NCI-H2107 treated with DMSO at 0.1 percent for 48 hours (cell line): ENCODE measurements at regions not wholly inside any gene's neighbourhood (a gene's known extent, or its start where the extent isn't known, plus 50 kb on each side); places are given as distances from the start of the nearest gene placed in this dataset.
"Not testable (repeated sequence)": the region's sequence is repeated elsewhere in the genome, so short reads cannot be mapped to it uniquely, and the experiment has no call there.

Experiments used
- DNase-seq: peaks from one replicate; lab custom pipeline; 2025; ENCODE audit not compliant: unreplicated experiment; lab: John Stamatoyannopoulos, UW

DNA sequence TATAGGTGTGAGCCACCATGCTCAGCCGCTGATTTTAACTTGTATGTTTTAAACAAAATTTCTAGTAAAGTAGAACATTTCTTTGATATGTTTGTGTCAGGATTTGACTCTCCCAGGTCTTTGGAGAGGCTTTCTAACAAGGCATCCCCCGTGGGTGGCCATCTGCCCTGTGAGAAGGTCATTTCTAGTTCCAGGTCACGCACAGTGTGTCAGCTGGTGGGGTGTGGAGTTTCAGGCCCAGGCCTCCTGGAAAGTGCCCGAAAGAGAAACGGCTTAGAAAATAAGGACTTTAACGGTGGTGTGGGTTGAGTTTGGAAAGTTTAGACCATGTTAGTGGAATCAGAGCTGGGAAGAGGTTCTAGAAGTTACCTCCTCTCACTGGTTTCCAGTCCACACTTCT, 61.0 kb downstream of the SPDYE17 start:
- DNase-seq = not testable (repeated sequence)

DNA sequence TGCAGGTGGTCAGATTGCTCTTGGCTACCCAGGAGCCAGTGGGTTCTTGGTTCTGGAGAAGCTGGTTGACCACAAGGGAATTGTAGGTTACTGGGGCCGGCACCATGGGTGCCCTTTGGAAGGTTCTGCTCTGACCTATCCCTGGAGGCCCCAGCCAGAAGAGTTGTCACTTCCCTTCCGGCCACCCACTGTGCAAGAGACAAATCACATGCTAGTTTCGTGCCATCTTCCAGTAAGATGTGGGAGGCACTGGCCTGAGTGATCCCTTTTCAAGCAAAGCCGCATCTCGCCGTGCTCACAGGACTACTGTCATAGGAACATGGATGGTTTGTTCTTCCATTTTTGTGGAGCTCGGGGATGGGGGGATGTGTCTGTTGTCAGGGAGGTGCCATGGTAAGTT, 62.3 kb downstream of the SPDYE17 start:
- DNase-seq = not testable (repeated sequence)

DNA sequence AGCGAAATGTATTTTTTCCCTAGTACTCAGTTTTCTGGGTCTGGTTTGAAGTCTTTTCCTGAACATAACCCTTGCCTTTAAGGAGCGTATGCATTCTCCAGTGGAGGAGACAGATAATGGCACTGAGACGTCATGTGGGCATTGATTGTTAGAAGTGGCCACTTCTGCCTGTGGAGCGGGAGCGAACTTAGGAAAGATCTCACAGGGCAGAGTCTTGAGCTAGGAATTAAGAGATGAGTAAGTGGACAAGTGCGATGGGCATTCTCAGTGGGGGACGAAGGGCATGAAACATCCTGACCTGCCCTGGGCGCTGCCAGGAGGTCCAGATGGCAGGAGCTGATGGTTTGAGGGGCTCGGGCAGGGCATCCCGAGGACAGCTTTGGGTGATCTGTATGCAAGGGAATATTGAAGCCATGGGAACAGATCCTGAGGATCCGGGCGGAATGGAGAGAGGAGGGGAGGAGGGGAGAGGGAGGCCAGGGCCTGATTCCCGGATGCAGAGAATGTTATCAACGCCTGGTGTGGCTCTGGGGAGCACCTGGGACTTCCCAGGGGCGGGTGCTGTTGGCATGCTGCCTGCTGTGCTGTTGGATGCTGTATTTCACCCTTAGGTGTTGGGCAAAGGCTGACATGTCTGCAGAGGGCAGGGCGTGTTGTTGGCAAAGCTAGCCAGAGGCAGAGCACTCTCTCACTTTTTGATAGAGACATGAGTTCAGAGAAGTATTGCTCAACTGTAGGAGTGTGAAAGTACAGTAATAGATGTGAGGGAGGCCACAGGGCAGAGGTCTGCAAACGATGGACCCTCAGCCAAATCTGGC, 66.2 kb downstream of the SPDYE17 start:
- DNase-seq = not testable (repeated sequence)

DNA sequence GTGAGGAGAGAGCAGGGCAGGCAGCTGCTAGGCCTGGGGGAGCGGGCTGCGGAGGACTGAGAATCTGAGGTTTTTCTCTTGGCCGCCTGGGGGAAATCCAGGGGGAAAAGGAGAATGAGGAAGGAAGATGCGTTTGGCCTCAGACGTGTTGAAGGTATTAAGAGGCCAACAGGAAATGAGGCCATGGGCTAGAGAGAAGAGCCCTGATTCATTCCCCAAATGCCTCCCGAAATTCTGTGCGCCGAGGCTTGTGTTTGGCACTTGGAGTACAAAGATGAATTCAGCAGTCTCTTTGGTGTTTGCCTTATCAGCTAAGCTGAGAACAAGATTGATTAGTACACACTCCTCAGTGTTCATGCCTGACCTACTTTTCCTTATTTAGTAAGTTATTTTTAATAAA, 68.1 kb downstream of the SPDYE17 start:
- DNase-seq = not testable (repeated sequence)

DNA sequence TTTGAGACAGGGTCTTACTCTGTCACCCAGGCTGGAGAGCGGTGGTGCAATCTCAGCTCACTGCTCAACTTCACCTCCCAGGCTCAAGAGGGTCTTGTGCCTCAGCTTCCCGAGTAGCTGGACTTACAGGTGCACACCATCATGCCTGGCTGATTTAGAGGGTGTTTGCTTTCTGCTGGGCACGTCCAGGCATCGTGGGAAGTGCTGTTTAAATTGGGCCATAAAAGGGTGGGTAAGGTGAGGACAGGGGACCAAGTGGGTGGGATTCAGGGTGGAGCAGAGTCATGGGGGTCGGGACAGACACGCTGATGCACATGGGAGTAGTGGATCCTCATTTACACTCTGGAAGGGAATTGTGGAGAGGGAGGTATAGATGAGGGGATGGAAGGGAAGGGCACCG, 69.1 kb downstream of the SPDYE17 start:
- DNase-seq = not testable (repeated sequence)

DNA sequence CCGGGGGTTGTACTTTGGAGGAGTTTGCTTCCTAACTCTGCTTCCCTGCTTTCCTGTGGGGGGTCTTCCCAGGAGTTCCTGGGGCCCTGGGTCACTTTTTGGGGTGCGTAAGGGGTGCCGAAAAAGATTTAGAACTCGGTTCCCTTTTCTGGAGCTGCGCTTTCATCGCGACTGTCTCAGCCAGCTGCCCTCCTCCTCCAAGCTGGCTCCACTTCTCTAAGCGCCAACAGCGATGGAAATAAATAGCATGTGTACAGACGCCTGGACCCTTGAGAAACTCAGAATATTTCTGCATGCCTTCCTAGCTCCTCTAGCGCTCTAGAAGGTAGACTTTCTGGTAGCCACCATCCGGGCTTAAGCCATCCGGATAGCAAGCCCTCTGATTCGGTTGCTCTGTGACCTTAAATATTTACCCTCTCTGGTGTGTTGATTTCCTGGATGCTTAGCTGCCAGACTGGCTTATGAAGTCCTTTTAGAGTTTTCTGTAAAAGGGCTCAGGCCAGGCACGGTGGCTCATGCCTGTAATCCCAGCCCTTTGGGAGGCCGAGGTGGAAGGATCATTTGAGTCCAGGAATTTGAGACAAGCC, 71.7 kb downstream of the SPDYE17 start:
- DNase-seq = not testable (repeated sequence)

DNA sequence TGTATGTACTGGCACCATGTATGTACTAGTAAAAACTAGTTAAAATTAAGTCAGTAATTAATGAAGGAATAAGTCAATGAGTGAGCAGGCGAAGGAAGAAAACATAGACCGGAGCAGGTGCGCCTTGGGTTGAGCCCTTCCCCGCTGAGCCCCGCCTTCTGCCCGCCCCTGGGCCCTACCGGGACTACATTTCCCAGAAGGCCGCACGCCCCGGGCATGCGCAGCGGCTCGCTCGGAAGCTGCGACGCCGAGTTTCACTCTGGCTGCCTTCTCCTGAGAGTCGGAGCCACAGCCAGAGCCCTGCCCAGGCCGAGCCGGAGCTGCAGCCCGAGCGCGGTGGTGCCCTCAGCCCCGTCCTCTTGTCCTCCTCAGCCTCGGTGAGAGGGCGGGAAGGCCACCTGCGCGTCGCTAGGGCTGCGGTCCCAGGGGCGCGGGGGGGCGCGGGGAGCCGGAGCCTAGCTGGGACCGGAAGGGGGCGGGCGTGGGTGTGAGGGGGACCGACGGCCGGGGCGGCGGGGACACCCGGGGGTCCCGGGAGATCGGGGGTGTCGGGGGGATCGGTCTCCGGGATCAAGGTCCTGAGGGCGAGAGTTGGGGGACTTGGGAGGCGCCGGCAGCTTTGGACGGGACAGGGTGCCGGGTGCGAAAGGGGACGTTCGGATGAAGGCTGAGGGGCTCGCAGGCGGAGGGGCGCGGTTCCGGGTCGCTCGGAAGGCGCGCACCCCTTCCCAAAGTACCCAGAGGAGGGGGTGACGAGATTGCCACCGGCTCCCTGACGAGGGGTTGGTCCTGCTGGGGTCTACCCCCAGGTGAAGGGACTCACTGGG, 72.4 kb downstream of the SPDYE17 start:
- not testable (repeated sequence) for DNase-seq

DNA sequence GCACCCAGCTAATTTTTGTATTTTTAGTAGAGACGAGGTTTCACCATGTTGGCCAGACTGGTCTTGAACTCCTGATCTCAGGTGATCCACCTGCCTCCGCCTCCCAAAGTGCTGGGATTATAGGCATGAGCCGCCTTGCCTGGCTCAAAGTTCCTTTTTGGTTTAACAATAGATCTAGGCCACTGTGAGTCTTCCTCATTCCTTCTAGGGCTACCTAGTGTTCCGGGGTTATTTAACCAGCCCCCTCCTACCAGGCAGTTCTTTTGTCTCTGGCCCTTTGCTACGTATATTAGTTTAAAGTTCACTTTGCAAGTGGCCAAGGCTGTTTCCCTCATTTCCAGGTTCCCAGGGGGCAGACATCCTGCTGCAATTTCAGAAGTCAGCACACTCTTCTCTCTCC, 75.6 kb downstream of the SPDYE17 start:
- DNase-seq = not testable (repeated sequence)

DNA sequence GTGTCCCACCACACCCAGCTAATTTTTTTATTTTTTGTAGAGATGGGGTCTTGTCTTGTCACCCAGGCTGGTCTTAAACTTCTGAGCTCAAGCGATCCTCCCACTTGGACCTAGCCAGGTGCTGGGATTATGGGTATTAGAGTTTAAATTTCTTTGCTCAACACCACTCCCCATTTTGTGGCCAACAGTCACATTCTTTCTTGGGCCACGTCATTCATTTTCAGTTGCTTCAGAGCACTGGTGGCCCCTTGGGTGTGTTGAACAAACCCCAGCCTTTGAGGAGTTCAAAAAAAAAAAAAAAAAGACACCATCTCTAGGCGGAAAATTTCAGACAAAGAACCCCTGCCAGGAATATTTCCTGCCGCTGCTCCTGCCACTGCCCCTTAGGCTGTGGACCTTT, 77.0 kb downstream of the SPDYE17 start:
- not testable (repeated sequence) for DNase-seq

DNA sequence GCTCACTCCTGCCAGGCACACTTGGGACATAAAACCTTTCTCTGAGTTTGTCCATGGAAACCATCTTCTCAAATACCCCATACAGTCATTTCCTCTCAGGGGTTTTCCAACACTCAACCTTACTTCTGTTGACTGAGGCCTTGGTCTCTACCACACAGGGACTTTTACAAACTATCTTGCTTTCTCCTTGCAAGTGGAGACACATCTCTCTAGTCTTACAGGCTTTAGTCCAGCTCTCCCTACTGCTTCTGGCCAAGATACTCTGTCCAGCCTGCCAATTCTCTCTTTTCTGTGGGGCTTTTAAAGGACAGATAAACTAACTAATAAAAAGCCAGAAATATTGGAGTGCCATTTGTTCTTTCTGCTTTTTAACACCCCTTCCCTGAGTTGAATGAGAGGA, 87.6 kb downstream of the SPDYE17 start:
- not testable (repeated sequence) for DNase-seq

DNA sequence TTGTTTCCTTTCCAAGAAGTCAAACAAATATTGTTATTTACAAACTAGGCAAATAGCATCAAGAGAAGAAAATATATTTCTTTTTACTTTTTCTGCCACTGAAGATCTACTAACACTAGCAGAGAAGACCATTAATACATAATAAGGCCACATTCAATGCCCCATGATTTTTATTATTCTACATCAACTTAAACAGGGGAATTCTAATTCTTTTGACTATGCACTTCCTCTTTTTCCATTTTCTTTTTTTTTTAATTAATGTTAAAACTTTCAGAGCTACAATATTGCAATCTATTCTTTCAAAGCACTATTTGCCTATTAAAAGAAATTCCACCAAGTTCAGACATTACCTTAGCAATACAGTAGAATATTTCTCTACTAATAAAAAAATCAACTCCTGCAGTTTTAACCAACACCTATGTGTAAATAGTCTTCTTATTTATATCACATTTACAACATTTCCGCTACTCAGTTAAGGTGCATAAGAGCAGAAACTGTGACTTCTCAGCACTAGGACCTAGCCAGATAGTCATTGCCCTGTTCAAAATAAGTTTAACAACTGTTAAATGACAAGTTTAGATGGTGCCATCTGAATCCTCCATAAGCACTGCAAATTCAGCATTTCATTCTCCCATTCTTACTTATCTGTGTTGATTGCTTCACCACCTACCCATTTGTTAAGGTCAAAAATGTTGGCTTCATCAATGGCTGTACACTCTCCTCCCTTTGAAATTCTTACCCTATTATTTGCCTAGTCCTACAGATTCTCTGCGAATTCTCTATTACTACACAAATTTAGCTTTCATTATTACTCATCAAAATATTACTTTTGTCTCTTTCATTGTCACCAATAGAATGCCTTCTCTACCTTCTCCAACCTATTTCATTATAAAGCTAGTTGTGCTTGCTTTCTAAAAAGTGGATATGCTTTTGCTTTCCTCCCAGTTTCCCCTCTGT, 90.1 kb downstream of the SPDYE17 start:
- not testable (repeated sequence) for DNase-seq

DNA sequence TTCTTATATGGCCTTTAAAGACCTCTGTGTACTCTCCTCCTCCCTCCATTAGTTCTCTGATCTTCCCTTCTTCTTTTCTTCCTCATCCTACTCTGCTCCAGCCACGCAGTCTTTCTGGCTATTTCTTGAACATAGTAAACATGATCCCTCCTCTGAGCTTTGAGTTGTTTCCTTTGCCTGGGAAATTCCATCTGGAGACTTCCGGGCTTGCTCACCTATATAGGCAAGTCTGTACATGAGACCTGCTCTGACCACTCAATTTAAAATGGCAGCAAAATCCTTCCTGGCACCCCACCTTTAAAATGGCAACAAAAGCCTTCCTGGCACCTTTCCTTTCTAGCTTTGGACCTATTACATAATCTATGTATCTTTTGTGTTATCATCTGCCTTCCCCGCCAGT, 94.4 kb downstream of the SPDYE17 start:
- DNase-seq = not testable (repeated sequence)

DNA sequence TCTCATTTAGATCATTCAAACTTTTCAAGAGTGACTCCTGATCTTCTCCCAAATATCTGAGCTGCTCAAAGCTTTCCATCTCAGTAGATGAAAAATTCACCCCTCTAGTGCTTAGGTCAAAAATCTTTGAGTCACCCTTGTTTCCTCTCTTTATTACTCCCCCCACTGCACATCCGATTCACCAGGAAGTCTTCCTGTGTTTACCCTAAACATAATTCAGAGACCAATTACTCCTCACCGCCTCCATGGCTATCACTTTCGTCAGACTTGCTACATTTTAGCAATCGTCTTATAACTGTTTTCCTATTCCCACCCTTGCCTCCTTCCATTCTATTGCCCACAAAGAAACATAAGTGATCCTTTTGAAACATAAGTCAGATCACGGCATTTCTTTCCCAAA, 94.8 kb downstream of the SPDYE17 start:
- not testable (repeated sequence) for DNase-seq

DNA sequence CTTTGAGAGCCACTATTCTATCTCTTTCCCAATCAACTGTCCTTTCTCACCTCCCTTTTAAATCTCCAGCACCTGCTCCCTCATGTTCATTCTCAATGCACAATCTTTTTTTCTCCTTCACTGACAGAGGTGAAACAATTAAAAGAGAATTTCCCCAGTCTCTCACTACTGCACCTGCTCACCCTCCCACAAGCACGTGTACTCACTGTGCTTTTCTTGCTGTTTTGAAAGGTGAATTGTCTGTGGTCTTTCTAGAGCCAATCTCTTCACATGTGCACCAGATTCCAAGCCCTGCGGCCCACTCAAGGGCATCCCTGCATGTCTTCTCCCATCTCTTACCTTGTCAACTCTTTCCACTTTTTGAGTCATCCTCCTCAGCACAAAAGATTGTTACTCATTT, 95.8 kb downstream of the SPDYE17 start:
- DNase-seq = peak; percentile 13

DNA sequence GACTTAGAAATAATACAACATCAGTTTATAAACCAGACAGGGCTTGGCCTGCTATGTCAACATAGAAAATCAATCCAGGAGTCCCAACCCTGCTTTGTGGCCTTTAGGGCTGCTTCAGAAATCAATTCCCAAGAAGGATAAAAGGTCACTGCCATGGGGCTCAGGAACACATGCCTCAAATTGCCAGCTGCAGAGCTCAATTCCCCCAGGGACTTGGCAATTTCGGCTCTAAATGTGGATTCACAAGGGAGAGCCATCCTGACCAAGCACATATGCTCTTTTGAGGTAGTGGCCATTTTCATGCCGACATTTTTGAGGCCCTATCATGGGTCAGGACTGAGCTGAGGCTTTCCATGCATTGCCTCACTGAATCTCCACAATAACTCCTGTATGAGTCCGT, 97.5 kb downstream of the SPDYE17 start:
- not testable (repeated sequence) for DNase-seq

DNA sequence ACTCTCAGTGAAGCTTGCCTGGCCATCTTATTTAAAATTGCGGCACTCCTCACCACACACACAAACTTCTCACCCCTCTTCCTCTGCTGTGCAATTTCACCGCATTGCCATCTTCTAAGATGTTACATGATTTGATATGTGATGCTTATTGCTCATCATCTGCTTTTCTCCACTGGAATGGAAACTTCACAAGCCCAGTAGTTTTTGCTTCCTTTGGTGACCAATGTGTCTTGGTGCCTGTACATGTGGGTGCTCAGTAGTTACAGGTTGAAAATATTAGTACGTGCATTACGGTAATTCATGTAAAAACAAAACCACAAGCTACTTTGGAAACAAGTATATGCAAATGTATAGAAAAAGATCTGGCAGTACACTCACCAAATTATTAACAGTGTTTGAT, 99.2 kb downstream of the SPDYE17 start:
- DNase-seq = not testable (repeated sequence)

DNA sequence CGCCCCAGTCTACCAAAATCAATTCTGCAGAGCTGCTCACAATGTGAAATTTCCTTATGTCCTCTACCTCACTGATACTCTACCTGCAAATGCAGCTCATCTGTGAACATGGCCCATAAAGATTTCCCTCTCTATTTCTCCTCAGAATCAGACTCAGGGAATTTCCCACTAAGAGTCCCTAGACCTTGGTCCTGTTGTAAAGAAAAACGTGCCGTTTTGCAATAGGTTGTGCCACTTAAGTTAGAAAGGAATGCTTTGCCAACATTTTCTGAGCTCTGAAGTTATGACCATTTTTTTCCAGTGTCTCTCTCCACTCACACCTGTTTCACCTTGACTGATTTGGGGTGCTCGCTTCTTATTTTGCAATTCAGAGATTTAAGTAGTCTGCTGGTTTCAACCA, 100.7 kb downstream of the SPDYE17 start:
- not testable (repeated sequence) for DNase-seq

DNA sequence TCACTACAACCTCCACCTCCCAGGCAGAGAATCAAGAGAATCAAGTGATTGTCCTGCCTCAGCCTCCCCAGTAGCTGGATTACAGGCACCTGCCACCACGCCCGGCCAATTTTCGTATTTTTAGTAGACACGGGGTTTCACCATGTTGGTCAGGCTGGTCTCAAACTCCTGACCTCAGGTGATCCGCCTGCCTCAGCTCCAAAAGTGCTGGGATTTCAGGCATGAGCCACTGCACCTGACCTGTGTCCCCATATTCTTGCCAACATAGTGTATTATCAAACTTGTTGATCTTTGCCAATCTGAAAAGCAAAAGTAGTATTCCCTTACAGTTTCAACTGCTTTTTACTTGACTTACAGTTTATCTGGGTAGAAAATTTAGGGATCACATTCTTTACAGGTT, 101.7 kb downstream of the SPDYE17 start:
- DNase-seq = not testable (repeated sequence)

DNA sequence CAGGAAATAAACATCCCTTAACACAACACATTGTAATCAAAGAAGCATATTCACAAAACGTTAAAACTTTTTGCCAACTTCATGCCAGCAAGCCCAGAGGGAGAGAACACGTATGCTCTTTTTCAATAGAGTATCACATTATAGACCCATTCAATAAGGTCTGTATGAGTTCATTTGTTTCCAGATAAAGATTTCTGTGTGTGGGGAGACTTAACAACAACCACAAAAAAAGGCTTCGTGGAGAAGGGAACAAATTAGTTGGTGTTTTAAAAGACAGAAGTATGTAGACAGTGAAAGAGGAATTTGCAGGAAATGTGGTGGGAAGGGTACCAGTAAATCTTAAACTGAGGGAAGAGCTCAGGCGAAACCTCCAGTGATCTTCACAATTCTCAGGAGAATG, 103.4 kb downstream of the SPDYE17 start:
- not testable (repeated sequence) for DNase-seq

DNA sequence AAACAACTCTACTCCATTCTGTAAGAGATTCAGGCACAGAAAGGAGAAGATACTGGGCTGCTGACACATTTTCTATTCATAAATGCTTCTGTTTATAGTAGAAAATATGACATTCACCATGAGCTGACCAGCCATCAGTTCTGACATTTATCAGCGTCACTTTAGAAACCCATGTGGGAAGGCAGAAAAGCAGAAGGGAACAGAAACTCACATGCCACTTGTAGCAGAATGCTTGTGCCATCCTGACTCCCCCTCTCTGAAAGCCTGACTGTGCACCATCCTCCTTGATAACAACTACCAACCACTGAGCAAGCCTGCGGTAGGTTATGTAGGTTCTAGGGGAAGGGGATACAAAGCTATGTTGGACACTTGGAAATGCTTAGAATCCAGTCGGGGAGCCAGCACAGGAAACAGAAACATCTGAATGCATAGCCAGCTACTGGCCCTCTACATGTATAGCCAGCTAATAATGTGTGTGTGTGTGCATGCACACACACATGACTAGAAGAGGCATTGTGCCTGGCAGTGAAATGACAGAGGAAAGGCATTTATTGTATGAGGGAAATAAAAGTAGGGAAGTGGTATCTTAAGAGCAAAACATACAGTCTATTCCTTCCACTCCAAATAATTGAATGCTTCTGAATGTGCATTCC, 104.3 kb downstream of the SPDYE17 start:
- not testable (repeated sequence) for DNase-seq
